BE2C (cell line): ENCODE measurements at regions not wholly inside any gene's neighbourhood (a gene's known extent, or its start where the extent isn't known, plus 50 kb on each side); places are given as distances from the start of the nearest gene placed in this dataset.
"Not testable (repeated sequence)": the region's sequence is repeated elsewhere in the genome, so short reads cannot be mapped to it uniquely, and the experiment has no call there.

ENCODE experiments used
- DNase-seq: peaks from one replicate; pipeline ENCODE4 v3.0.0-alpha.2; 2020
- H3K27me3 ChIP-seq: fragments of 250-450 bp; sonication (Bioruptor Pico); 2 replicates; pipeline ENCODE4 v1.5.1; 2020; ENCODE audit warnings: mild to moderate bottlenecking
- H3K36me3 ChIP-seq: fragments of 250-450 bp; sonication (Bioruptor Pico); 2 replicates; pipeline ENCODE4 v1.5.1; 2020; ENCODE audit warnings: mild to moderate bottlenecking
- H3K4me1 ChIP-seq: fragments of 250-450 bp; sonication (Bioruptor Pico); 2 replicates; pipeline ENCODE4 v1.5.1; 2020
- H3K4me3 ChIP-seq: 2 replicates; pipeline ENCODE4 v1.5.1; 2011; ENCODE audit warnings: low read depth, low read length
- H3K9me3 ChIP-seq: fragments of 250-450 bp; sonication (Bioruptor Pico); 2 replicates; pipeline ENCODE4 v1.5.1; 2020
- CTCF ChIP-seq: IDR thresholded peaks from 2 replicates; pipeline ENCODE4 v1.5.1; 2012; ENCODE audit warnings: mild to moderate bottlenecking, low read depth, low read length

DNA sequence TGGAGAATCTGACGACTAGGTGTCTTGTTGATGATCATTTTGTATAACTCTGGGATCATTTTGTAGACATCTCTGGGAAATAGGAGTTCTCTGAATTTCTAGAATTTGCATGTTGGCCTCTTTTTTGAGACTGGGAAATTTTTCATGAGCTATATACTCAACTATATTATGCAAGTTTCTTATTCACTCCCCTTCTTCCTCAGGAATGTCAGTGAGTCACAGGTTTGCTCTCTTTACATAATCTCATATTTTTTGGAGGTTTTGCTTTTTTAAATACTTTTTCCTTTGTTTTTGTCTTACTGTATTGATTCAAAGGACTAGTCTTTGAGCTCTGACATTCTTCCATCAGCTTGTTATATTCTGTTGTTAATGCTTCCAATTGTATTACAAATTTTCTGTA is 1324.2 kb downstream of the TECRL start:
- Histone ChIP-seq H3K4me1 (no peaks in the 10 kb centered on the region), H3K27me3 (no peaks in the 10 kb centered on the region)

DNA sequence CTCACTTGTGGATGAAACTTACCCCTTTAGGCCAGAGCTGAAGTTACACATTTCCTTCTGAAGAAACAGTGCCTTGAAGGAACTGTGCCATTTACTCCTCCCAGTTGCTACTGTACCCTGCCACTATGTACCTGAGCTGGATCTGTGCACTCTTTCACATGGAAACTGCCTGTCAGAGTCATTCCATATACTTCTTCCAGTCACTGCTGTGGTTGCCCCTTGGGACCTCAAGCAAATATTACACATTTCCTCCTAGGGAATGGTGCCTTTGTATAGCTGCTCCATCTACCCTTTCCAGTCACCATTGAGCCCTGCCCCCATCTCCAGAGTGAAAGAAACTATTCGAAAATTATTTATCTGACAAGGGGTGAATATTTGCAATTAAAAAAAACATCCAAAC is 1328.3 kb downstream of the TECRL start:
- H3K9me3 ChIP-seq: 0 out of 2 replicates have a peak, but pooled peaks cover 4% of the 10 kb centered on the region
- TF ChIP-seq CTCF: no peak
- H3K27me3 ChIP-seq: no peaks in the 10 kb centered on the region
- H3K36me3 ChIP-seq: no peaks in the 10 kb centered on the region
- H3K4me1 ChIP-seq: no peaks in the 10 kb centered on the region
- DNase-seq: no peak
- H3K4me3 ChIP-seq: no peak overlapping the region

More for the DNA sequence above, 1324.2 kb downstream of the TECRL start:
- no peaks in the 10 kb centered on the region for H3K9me3 ChIP-seq
- H3K4me3 ChIP-seq: no peak overlapping the region
- no peak for DNase-seq
- TF ChIP-seq CTCF: no peak
- H3K36me3 ChIP-seq: no peaks in the 10 kb centered on the region

DNA sequence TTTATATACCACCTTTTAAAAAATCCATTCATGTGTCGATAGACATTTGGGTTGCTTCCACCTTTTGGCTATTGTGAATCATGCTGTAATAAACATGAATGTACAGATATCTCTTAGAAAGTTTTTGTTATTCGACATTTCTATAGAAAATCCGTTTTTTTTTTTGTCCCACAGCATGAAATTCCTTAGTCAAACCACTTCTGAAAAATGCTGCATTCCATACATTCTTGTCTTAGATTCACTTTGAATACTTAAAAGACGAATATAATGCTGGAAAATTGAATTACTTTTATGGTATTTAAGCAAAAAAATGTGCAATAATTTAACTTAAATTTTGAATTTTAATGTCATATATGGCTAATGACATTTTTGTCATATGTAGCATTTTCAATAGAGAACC is 1345.5 kb downstream of the TECRL start:
- no peaks in the 10 kb centered on the region for H3K9me3 ChIP-seq
- no peak overlapping the region for H3K4me3 ChIP-seq
- H3K4me1 ChIP-seq: no peaks in the 10 kb centered on the region
- no peaks in the 10 kb centered on the region for H3K36me3 ChIP-seq
- no peaks in the 10 kb centered on the region for H3K27me3 ChIP-seq
- DNase-seq: no peak
- no peak for TF ChIP-seq CTCF

DNA sequence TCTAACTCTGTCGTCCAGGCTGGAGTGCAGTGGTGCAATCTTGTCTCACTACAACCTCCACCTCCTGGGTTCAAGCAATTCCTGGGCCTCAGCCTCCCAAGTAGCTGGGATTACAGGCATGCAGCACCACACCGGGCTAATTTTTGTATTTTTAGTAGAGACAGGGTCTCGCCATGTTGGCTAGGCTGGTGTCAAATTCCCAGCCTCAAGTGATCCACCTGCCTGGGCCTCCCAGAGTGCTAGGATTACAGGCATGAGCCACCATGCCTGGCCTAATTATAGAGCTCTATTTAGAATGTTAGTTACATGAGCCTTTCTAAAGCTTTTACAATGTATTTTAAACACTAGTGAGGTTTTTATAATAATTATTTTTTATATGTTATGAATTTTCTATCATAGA is 1346.4 kb downstream of the TECRL start:
- not testable (repeated sequence) for H3K4me1 ChIP-seq, H3K27me3 ChIP-seq, H3K9me3 ChIP-seq, H3K36me3 ChIP-seq, H3K4me3 ChIP-seq, DNase-seq

GRCh38 chr4:63049726-63050125 is 1359.5 kb downstream of the TECRL start:
- Histone ChIP-seq H3K36me3 (no peaks in the 10 kb centered on the region), H3K4me1 (no peaks in the 10 kb centered on the region), H3K4me3 (no peak overlapping the region), H3K27me3 (no peaks in the 10 kb centered on the region), H3K9me3 (no peaks in the 10 kb centered on the region; the same call in 1 of the 2 replicates)
- no peak for DNase-seq
- TF ChIP-seq CTCF: no peak

GRCh38 chr4:63049278-63049677 is 1360.0 kb downstream of the TECRL start:
- DNase-seq: no peak
- no peak overlapping the region for H3K4me3 ChIP-seq

More at GRCh38 chr4:63049278-63049677, 1360.0 kb downstream of the TECRL start:
- H3K4me1 ChIP-seq: no peaks in the 10 kb centered on the region
- no peaks in the 10 kb centered on the region for H3K36me3 ChIP-seq
- H3K27me3 ChIP-seq: no peaks in the 10 kb centered on the region
- H3K9me3 ChIP-seq: no peaks in the 10 kb centered on the region; the same call in 1 of the 2 replicates
- no peak for TF ChIP-seq CTCF
